ENCODE measurements at regions not wholly inside any gene's neighbourhood (a gene's known extent, or its start where the extent isn't known, plus 50 kb on each side); places are given as distances from the start of the nearest gene placed in this dataset.
"Not testable (repeated sequence)": the region's sequence is repeated elsewhere in the genome, so short reads cannot be mapped to it uniquely, and the experiment has no call there.

DNA sequence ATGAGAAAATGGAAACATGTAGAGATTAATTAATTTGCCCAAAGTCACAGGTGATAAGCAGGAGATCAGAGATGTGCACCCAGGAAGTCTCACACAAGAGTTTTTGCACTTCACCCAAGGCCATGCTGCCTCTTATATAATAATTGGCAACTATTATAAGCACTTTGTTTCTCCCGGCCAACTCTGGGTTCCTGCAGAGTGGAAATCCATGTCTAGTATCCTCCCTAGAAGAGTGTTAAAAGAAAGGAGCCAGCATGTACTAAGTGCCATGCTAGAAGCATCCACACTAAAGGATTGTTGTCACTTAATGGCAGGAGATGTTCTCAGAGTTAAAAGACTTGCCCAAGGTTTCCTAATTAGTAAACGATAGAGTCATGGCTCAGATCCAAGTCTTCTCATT is 470.3 kb downstream of the OMA1 start:
- no peak for DNase-seq (ENCODE audit: extremely low read depth in 1 of 2, low read depth in 1 of 2)

DNA sequence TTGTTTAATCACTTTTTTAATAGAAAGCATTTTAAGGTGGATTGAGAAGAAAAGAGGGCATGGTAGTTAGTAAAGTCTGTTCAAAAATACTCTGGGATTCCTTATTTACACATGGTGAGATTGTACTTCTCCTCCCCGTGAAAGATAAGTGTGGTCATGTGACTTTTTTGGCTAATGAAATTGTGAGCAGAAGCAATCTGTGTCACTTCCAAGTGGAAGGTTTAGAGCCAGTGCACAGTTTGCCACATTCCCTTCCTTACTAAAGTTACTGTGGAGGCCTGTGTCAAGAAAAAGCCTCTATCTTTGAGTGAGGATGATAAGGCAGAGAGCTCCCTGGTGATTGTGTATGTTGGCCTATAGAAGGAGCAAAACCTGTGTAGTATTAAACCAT is 471.3 kb downstream of the OMA1 start:
- no peak for DNase-seq (ENCODE audit: extremely low read depth in 1 of 2, low read depth in 1 of 2)

DNA sequence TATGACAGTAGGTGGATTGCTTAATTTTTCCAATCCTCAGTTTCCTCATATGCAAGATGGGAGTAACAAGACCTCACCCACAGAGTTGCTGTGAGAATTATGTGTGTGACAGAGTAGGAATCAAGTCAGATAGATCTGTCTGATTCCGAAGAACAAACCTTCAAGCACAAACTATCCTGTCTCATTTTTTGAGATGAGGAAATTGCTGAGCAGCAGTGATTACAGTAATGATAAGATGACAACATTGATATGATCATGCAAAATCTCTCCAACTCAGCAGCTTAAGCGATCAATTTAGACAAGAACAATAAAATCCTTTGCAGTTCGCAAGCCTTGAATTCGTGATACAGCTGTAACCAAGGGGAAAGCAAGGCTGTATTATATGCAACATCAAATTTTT is 474.1 kb downstream of the OMA1 start:
- no peak for DNase-seq (ENCODE audit: extremely low read depth in 1 of 2, low read depth in 1 of 2)

DNA sequence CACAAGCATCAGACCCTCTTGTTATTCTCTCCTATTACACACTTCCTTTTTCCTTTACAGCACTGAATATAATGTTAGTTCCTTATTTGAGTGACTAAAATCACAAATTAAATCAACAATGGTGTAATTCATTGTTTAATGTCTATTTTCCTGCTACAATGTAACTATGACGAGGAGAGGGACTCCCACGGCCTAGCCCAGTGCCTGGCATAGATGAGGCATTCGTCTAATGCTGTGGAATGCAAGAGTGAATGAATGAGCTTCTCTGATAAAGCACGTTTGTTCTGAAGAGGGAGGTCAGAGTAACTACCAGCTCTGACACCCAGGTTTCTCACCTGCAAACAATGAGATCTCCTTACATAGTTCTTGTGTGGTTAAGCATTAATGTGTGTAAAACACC is 479.4 kb downstream of the OMA1 start:
- no peak for DNase-seq (ENCODE audit: extremely low read depth in 1 of 2, low read depth in 1 of 2)

DNA sequence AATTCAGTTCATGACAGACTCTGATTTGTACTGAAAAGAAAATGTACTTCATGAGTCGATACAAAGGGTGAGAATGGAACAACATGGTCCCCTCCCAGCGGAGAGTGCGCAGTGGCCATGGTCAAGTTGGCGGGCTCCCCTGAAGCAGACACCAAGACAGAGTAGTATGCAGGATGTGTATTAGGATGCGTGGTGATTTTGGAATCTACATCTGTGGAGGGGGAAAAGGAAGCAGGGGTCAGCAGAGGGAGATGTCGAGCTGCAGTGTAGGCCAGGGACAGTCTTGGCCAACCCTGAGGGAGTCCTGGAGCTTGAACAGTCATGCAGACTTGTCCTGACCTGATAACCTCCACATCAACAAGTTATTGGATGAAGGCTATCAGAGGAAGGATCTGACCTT is 481.0 kb downstream of the OMA1 start:
- no peak for DNase-seq (ENCODE audit: extremely low read depth in 1 of 2, low read depth in 1 of 2)

DNA sequence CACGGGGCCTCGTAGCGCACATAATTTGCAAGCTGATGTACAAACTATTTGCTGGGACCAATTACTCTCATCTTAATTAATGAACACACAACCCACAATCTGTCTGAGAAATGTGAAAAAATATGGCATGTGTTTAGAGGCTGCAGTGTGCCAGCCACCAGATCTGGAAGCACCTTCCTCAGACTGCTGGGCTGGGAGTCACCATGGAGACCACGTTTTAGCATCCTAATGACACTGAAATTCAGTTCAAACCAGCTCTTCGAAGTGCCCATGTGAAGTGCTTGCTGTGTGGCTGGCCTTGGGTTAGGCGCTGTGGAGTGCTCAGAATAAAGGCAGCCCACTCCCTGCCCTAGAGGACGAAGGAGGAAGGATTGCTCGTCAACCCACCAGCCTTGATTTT is 482.4 kb downstream of the OMA1 start:
- no peak for DNase-seq (ENCODE audit: extremely low read depth in 1 of 2, low read depth in 1 of 2)

DNA sequence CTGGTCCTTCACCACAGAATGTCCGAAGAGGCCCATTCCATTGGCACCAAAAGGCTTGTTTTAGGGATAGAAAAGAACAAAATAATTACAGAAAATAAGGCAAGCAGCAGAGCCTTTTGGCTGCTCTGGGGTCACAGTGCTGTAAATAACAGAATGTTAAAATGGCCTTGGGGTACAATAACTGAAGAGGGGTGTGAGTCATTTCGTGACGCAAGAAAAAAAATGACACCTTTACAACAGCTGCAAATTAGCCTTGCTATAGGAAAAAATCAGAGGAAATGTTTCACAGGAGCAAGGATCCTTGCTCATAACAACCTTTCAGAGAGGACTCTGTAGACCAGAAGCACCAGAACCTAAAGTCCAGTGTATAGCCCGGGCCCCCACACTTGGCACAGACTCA is 483.4 kb downstream of the OMA1 start:
- DNase-seq (ENCODE audit: extremely low read depth in 1 of 2, low read depth in 1 of 2) = no peak

DNA sequence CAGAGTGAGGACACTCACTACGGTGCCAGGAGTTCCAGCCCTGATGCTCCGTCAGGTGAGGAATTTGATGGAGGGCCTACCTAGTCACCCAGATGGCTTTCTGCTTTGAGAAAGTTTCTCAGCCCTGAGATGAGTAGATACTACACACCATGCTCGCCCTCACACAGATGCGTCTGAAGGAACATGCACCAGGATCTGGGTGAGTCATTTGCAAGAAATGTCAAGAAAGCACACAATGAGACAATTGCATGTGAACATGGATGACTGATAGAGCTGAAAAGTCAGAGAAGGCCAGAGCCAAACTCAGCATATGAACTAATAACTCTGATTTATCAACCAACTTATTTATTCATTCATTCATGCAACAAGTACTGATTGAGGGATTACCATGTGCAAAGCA is 483.9 kb downstream of the OMA1 start:
- no peak for DNase-seq (ENCODE audit: extremely low read depth in 1 of 2, low read depth in 1 of 2)

DNA sequence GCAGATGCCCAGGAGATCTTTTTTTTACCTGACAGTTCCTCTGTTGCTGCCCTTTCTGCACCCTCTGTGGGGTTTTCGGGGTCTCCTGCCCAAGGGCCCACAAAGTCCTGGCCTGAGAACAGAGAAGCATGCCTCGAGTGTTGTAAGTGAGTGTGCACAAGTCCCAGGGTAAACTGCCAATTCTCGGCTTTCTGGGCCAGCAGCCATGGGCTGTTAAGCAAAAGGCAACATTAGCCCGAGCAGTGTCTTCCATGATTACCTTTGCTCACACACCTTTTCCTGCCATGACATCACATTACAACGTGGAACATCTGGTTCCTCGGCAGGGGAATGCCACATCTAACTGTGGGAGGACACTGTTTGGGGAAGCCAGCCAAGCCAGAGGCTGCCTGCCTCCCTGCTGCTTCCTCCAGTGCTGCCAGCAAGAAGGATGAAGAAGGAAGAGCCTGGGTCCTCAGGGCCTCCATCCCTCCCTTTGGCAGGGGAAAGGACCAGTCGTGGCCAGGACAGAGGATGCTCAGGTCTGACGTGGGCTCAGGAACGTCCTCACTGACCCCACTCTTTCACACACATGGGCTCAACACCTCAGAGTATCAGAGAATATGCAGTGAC is 485.9 kb downstream of the OMA1 start:
- DNase-seq (ENCODE audit: extremely low read depth in 1 of 2, low read depth in 1 of 2) = no peak

DNA sequence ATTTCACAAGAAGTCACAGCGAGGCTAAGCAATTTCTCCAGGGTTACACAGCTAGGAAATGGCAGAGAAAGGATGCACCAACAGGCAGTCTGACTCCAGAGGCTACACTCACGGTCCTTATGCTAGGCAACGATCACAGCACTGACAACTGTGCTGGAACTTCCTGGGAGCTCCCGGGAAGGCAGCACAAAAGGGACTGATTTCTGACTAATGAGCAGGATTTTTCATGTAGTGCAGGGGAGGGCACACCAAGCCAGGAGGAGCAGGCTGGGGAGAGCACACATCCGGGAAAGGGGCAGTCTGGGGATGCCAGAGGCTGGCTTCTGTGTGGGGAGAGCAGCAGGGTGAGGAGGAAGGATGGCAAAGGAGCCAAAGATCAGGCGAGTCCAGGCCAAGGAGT is 486.7 kb downstream of the OMA1 start:
- DNase-seq (ENCODE audit: extremely low read depth in 1 of 2, low read depth in 1 of 2) = no peak

DNA sequence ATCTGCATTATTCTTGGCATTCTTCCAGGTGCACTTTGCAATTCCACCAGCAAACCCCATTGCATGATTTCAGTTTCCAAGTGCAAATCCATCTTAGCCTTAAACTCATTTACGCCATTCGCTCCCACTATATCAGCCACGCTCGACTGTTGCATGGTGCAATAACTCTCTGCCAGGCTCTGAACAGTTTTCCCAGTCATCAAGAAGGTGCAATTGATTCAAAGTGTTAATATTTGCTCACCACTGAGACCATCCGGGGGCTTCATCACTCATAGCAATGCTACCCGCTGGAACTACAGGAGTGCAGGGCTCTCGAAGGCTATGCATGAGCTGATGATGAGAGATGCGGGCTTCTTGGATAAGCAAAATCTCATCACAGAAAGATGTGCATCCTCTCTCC is 488.2 kb downstream of the OMA1 start:
- no peak for DNase-seq (ENCODE audit: extremely low read depth in 1 of 2, low read depth in 1 of 2)

DNA sequence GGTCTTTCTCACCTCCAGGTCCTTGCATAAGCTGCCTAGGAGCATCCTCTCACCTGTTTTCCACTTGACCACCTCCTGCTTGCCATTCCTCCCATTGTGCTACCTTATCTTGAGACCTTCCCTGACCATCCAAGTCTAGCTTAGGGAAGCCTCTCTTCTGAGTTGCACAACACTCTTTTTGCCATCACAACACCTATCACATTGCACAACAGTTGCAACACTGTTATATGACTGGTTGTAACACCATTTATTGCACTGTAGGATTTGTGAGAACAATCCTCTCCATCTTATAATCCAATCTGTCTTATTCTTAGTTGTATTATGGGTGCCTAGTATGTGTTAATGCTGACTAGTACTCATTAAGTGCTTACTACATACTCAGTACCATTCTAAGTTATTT is 488.7 kb downstream of the OMA1 start:
- no peak for DNase-seq (ENCODE audit: extremely low read depth in 1 of 2, low read depth in 1 of 2)

DNA sequence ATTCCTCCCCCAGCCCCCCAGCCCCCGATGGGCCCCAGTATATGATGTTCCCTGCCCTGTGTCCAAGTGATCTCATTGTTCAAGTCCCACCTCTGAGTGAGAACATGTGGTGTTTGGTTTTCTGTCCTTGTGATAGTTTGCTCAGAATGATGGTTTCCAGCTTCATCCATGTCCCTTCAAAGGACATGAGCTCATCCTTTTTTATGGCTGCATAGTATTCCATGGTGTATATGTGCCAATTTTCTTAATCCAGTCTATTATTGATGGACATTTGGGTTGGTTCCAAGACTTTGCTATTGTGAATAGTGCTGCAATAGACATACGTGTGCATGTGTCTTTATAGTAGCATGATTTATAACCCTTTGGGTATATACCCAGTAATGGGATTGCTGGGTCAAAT is 495.3 kb downstream of the OMA1 start:
- DNase-seq (ENCODE audit: extremely low read depth in 1 of 2, low read depth in 1 of 2) = not testable (repeated sequence)

DNA sequence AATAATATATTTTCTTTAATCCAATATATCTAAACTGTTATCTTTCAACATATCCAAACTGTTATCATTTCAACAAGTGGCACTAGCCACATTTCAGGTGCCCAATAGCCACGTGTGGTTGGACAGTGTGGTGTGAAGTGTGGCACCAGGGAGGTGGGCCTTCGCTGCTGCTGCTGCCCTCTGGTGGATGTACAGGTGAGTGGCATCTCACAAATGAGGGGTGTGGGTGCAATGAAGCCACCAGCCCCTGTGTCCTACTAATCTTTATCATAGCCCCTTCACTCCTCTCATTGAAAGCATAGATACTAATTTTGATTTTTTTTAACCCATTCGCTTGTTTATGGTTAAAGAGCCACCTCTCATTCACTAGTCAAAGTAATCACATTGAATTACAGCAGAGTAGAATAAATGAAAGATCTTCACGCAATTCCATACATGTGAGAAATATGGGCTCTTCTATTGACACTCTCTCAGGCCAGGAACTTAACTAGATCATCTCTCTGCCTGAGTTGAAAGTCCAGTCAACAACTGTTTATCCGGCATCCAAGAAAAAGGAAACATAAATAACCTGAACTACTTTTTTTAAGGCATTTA is 499.2 kb downstream of the OMA1 start:
- DNase-seq (ENCODE audit: extremely low read depth in 1 of 2, low read depth in 1 of 2) = peak in 1 of 2 donors; percentile 1

DNA sequence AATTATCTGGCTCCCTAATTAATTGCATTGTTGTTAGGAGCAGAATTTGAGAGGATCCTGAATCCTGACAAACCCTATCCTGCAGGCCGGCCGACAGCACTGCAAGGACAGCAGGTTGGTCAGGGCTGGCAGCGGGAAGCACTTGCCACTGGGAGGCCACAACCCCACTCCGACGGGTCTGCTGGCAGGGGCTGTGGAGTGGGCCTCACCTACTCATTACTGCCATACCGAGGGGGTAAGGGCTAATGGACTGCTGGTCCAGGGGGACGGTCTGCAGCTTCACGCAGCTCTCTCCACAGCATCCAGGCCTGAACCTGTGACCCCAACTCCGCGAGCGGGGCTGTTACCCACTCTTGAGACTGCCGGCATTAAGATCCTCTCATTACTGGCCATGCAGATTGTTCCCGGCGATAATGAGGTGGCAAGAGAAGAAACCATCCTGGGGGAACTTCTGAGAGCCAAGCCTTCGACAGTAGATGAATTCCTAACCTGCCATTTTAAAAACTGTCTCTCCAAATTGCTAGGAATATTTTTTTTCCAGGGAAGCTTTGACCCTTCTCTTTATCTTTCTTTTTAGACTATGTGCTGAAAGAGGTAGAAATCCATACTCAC is 501.3 kb downstream of the OMA1 start:
- DNase-seq (ENCODE audit: extremely low read depth in 1 of 2, low read depth in 1 of 2) = no peak

DNA sequence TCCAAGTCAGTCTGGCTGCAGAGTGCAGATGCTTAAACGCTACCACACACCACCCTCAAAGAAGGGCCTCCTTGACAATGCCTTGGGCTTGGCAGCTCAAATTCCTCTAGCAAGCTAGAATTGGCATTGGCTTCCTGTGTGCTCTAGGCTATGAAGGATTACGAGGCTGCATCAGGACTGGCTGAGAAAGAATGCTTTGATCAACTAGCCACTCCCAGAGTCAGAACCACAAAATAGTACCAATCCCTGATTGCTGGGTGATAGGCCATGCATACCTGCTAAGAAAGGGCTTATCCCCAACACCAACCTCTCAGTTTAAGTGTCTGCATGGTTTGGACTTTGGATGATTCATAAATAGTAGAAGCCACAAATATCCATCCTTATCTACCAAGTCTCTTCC is 504.9 kb downstream of the OMA1 start:
- DNase-seq (ENCODE audit: extremely low read depth in 1 of 2, low read depth in 1 of 2) = no peak

DNA sequence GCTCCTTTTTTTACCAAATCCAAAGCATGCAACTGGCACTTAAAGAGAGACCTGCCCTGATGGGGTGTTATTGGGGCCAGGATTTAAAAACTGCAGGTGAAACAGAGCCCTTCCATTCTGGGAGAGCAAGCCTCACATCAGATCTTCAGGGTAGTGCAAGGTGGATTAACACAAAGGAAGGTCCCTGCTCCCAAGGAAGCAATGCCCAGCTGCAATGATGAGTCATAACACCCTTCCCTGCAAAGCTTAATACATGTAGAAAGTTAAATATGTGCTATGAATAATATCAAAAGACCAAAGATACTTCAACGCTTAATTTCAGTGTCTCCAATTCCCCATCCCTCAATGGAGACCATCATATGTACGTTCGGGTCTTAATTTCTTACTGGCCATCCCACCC is 508.0 kb downstream of the OMA1 start:
- DNase-seq (ENCODE audit: extremely low read depth in 1 of 2, low read depth in 1 of 2) = no peak

DNA sequence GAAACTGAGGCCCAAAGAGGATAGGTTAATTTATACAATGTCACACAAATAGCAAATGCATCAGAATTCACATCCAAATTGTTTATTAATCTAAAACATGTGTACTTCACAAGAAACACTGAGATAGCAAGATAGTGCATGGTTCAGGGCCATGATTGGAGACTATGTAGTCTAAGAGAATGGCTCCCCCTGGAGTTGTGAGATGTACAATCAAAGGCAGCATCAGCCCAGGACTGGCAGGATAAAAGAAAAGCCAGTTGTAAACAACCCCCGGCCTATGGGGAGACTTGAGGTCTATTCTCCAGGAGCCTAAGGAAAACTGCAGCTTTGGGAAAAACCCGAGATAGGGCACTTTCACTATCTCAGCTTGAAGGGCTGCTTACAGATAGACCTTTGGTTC is 511.0 kb downstream of the OMA1 start:
- no peak for DNase-seq (ENCODE audit: extremely low read depth in 1 of 2, low read depth in 1 of 2)

DNA sequence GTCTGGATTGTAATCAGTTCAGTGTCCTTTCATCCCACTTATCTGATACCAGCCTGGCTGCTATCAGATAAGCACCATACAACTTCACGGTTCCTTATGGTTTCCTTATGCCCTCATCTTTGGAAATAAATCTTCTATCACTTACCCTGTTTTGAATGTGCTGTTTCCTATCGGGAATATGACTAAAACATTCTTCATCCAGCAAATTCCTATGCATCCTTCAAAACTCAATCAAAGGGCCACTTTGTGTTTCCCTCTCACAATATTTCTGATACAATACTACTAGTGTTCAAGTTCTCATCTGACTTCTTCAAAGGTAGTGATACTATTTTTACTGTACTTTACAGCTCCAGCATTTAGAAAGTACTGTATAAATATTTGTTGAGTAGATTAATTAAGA is 513.2 kb downstream of the OMA1 start:
- DNase-seq (ENCODE audit: extremely low read depth in 1 of 2, low read depth in 1 of 2) = no peak

DNA sequence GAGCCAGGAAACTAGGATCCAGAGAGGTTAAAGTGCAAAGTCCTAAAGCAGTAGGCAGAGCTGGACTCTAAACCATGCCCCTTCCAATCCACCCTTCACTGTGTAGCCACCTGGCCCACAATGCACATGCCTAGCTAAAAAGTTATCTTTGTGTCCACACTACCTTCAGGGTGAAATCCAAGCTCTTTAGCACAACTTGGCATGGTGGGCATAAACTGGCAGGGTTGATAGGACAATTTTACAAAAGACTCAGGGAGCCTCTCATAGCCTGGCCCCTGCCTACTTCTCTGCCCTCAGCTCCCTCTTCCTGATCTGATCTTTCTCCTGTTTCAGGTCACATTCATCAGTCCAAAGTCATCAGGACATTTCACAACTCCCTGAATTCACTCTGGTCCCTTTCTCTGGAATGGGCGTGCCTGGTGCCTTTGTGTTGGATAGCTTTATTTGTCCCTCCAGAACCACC is 513.9 kb downstream of the OMA1 start:
- no peak for DNase-seq (ENCODE audit: extremely low read depth in 1 of 2, low read depth in 1 of 2)

DNA sequence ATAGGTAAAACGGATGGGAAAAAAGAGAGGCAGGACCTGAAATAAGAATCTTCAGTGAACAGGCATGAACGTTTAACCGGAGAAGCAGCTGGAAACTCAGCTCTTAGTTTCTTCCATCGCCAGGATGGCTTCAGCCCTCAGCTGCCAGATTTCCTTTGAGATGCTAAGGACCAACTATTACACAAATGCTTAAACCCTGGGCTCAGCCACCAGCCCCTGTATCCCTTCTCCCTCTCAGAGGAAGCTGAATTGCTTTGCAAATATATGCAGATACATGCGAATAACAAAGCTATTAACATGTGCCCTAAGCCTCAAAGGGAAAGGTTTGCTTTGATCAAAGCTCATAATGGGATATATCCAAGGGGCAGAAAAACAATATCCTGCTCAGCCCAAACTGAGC is 515.1 kb downstream of the OMA1 start:
- no peak for DNase-seq (ENCODE audit: extremely low read depth in 1 of 2, low read depth in 1 of 2)

DNA sequence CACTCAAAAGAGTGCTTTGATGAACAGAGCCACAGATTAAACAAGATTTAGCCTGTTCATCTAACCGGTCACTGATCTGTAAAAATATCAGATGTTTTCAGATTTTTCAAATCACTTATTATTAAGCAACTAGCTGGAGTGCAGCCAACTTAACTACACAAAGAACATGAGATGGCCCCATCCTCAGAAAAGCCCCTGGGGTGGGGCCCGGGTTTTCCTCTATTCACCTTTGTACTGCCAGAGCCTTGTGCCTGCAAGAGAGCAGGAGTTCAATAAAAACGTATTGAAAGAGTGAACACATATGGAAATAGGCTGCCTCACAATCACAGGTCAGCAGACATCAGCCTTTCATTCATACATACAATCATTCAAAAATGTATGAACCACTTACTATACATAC is 516.1 kb downstream of the OMA1 start:
- no peak for DNase-seq (ENCODE audit: extremely low read depth in 1 of 2, low read depth in 1 of 2)

DNA sequence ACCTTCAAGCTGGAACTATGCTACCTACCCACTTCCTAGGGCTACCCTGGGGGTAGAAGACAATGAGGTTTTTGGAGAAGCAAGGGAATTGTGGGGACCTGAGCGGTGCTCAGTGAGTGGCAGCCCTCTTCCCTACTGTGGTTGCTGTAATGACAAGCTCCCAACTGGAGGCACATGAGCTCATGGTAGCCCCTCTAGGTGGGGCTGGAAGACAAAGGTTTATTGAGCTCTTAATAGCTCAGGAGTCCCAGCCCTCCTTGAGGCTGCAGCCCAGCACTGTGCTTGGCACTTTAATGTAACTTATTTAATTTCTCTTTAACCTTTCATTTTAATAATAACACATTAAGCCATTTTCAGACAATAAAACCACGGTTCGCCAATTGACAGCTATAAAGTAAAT is 528.9 kb downstream of the OMA1 start:
- no peak for DNase-seq (ENCODE audit: extremely low read depth in 1 of 2, low read depth in 1 of 2)
